SK-N-SH treated with all-trans-retinoic acid at 6 μM for 48 hours (cell line): ENCODE measurements at regions not wholly inside any gene's neighbourhood (a gene's known extent, or its start where the extent isn't known, plus 50 kb on each side); places are given as distances from the start of the nearest gene placed in this dataset.

Experiments
- ATAC-seq: fragments of 200-7000 bp; cut with Tn5 transposase; 3 replicates; pipeline ENCODE4 v1.9.1; 2020; ENCODE audit warnings: mild to moderate bottlenecking, moderate library complexity
- ARNTL ChIP-seq: fragments of 450-650 bp; formaldehyde crosslinking; IDR thresholded peaks from 2 replicates; pipeline ENCODE4 v1.5.0; 2020; ENCODE audit warnings: low read depth, mild to moderate bottlenecking, moderate library complexity, borderline replicate concordance
- BACH2 ChIP-seq: fragments of 250-450 bp; sonication (Bioruptor Pico); IDR thresholded peaks from 2 replicates; pipeline ENCODE4 v1.9.0; 2021; ENCODE audit warnings: mild to moderate bottlenecking, borderline replicate concordance
- CSDC2 ChIP-seq: fragments of 250-450 bp; sonication (Bioruptor Pico); IDR thresholded peaks from 2 replicates; pipeline ENCODE4 v1.5.0; 2020; ENCODE audit warnings: mild to moderate bottlenecking, moderate library complexity
- ESRRG ChIP-seq: fragments of 250-450 bp; sonication (Bioruptor Pico); IDR thresholded peaks from 2 replicates; pipeline ENCODE4 v1.6.1; 2021; ENCODE audit warnings: mild to moderate bottlenecking
- GLIS3 ChIP-seq: fragments of 250-450 bp; sonication (Bioruptor Pico); IDR thresholded peaks from 2 replicates; pipeline ENCODE4 v1.5.0; 2020; ENCODE audit warnings: mild to moderate bottlenecking, moderate library complexity
- ISL1 ChIP-seq: fragments of 250-450 bp; sonication (Bioruptor Pico); IDR thresholded peaks from 2 replicates; pipeline ENCODE4 v2.1.2; 2022; ENCODE audit warnings: mild to moderate bottlenecking, moderate library complexity
- OSR1 ChIP-seq: fragments of 250-450 bp; sonication (Bioruptor Pico); IDR thresholded peaks from 2 replicates; pipeline ENCODE4 v1.8.0; 2022; ENCODE audit warnings: moderate library complexity, mild to moderate bottlenecking, inconsistent platforms
- PPARA ChIP-seq: fragments of 250-450 bp; sonication (Bioruptor Pico); IDR thresholded peaks from 2 replicates; pipeline ENCODE4 v1.5.0; 2020; ENCODE audit warnings: mild to moderate bottlenecking, borderline replicate concordance
- RARB ChIP-seq: fragments of 250-450 bp; sonication (Bioruptor Pico); IDR thresholded peaks from 2 replicates; pipeline ENCODE4 v1.8.0; 2021; ENCODE audit warnings: mild to moderate bottlenecking, moderate library complexity
- SNAI2 ChIP-seq: fragments of 250-450 bp; sonication (Bioruptor Pico); IDR thresholded peaks from 2 replicates; pipeline ENCODE4 v1.5.0; 2020; ENCODE audit warnings: mild to moderate bottlenecking, moderate library complexity
- TOX ChIP-seq: fragments of 250-450 bp; sonication (Bioruptor Pico); IDR thresholded peaks from 2 replicates; pipeline ENCODE4 v1.8.0; 2021; ENCODE audit warnings: mild to moderate bottlenecking, moderate library complexity, borderline replicate concordance
- ZC3H10 ChIP-seq: fragments of 250-450 bp; sonication (Bioruptor Pico); IDR thresholded peaks from 2 replicates; pipeline ENCODE4 v1.5.1; 2021; ENCODE audit warnings: mild to moderate bottlenecking, moderate library complexity
- ZFP30 ChIP-seq: fragments of 450-650 bp; formaldehyde crosslinking; IDR thresholded peaks from 2 replicates; pipeline ENCODE4 v1.5.0; 2022; ENCODE audit warnings: mild to moderate bottlenecking, moderate library complexity
- ZNF565 ChIP-seq: fragments of 450-650 bp; formaldehyde crosslinking; conservative IDR thresholded peaks from 2 replicates; pipeline ENCODE4 v1.5.0; 2020; ENCODE audit warnings: low read depth, mild to moderate bottlenecking, moderate library complexity
- ZNF70 ChIP-seq: fragments of 450-650 bp; formaldehyde crosslinking; IDR thresholded peaks from 2 replicates; pipeline ENCODE4 v1.5.0; 2020; ENCODE audit warnings: mild to moderate bottlenecking, moderate library complexity
- ZNF8 ChIP-seq: fragments of 450-650 bp; formaldehyde crosslinking; IDR thresholded peaks from 2 replicates; pipeline ENCODE4 v1.5.0; 2020; ENCODE audit warnings: mild to moderate bottlenecking, moderate library complexity
- TF ChIP-seq, protein P1 (sequence below): fragments of 250-450 bp; sonication (Bioruptor Pico); IDR thresholded peaks from 2 replicates; pipeline ENCODE4 v1.8.0; 2020; ENCODE audit warnings: mild to moderate bottlenecking, moderate library complexity, borderline replicate concordance
- TF ChIP-seq, protein P2 (sequence below): fragments of 250-450 bp; sonication (Bioruptor Pico); IDR thresholded peaks from 2 replicates; pipeline ENCODE4 v1.8.0; 2021; ENCODE audit warnings: low read depth, mild to moderate bottlenecking, moderate library complexity, borderline replicate concordance
- TF ChIP-seq, protein P3 (sequence below): fragments of 250-450 bp; sonication (Bioruptor Pico); IDR thresholded peaks from 2 replicates; pipeline ENCODE4 v1.5.1; 2020; ENCODE audit warnings: low read depth, mild to moderate bottlenecking, moderate library complexity
- TF ChIP-seq, protein P4 (sequence below): fragments of 250-450 bp; sonication (Bioruptor Pico); IDR thresholded peaks from 2 replicates; pipeline ENCODE4 v1.5.0; 2020; ENCODE audit warnings: mild to moderate bottlenecking, moderate library complexity
- TF ChIP-seq, protein P5 (sequence below): fragments of 250-450 bp; sonication (Bioruptor Pico); IDR thresholded peaks from 2 replicates; pipeline ENCODE4 v1.5.1; 2021; ENCODE audit warnings: mild to moderate bottlenecking, moderate library complexity

DNA sequence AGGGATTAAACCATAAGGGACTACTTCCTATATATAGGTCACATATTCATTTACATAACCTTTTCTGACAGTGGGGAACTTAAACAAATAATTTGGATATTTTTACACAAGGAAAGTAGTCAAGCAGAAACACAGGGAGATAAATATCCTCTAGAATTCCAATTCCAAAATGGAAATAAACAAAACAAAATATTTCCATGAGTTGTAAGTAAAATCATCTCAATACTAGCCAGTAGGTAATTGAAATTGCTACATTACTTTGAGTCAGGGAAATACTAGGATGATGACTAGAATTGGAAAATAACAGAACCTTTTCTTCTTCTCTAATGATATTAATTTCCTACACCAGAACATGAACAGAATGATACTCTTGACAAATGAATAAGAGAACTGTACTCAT, 1308.1 kb upstream of the GJE1 start:
- ATAC-seq = no peak
- TF ChIP-seq CSDC2 (no peak), GLIS3 (CRISPR knock-in tag) (no peak), ZFP30 (CRISPR knock-in tag) (no peak), ZC3H10 (CRISPR knock-in tag) (no peak), OSR1 (CRISPR knock-in tag) (no peak), RARB (CRISPR knock-in tag) (no peak), ARNTL (CRISPR knock-in tag) (no peak), TOX (CRISPR knock-in tag) (no peak), ESRRG (CRISPR knock-in tag) (no peak), SNAI2 (CRISPR knock-in tag) (no peak), ZNF565 (no peak), BACH2 (CRISPR knock-in tag) (no peak), ZNF70 (CRISPR knock-in tag) (no peak), PPARA (CRISPR knock-in tag) (no peak)
- TF ChIP-seq, protein P1, sequence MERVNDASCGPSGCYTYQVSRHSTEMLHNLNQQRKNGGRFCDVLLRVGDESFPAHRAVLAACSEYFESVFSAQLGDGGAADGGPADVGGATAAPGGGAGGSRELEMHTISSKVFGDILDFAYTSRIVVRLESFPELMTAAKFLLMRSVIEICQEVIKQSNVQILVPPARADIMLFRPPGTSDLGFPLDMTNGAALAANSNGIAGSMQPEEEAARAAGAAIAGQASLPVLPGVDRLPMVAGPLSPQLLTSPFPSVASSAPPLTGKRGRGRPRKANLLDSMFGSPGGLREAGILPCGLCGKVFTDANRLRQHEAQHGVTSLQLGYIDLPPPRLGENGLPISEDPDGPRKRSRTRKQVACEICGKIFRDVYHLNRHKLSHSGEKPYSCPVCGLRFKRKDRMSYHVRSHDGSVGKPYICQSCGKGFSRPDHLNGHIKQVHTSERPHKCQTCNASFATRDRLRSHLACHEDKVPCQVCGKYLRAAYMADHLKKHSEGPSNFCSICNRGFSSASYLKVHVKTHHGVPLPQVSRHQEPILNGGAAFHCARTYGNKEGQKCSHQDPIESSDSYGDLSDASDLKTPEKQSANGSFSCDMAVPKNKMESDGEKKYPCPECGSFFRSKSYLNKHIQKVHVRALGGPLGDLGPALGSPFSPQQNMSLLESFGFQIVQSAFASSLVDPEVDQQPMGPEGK (CRISPR knock-in tag) = no peak
- TF ChIP-seq, protein P2, sequence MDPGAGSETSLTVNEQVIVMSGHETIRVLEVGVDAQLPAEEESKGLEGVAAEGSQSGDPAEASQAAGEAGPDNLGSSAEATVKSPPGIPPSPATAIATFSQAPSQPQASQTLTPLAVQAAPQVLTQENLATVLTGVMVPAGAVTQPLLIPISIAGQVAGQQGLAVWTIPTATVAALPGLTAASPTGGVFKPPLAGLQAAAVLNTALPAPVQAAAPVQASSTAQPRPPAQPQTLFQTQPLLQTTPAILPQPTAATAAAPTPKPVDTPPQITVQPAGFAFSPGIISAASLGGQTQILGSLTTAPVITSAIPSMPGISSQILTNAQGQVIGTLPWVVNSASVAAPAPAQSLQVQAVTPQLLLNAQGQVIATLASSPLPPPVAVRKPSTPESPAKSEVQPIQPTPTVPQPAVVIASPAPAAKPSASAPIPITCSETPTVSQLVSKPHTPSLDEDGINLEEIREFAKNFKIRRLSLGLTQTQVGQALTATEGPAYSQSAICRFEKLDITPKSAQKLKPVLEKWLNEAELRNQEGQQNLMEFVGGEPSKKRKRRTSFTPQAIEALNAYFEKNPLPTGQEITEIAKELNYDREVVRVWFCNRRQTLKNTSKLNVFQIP (CRISPR knock-in tag) = no peak
- TF ChIP-seq, protein P3, sequence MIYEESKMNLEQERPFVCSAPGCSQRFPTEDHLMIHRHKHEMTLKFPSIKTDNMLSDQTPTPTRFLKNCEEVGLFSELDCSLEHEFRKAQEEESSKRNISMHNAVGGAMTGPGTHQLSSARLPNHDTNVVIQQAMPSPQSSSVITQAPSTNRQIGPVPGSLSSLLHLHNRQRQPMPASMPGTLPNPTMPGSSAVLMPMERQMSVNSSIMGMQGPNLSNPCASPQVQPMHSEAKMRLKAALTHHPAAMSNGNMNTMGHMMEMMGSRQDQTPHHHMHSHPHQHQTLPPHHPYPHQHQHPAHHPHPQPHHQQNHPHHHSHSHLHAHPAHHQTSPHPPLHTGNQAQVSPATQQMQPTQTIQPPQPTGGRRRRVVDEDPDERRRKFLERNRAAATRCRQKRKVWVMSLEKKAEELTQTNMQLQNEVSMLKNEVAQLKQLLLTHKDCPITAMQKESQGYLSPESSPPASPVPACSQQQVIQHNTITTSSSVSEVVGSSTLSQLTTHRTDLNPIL = no peak
- TF ChIP-seq, protein P4, sequence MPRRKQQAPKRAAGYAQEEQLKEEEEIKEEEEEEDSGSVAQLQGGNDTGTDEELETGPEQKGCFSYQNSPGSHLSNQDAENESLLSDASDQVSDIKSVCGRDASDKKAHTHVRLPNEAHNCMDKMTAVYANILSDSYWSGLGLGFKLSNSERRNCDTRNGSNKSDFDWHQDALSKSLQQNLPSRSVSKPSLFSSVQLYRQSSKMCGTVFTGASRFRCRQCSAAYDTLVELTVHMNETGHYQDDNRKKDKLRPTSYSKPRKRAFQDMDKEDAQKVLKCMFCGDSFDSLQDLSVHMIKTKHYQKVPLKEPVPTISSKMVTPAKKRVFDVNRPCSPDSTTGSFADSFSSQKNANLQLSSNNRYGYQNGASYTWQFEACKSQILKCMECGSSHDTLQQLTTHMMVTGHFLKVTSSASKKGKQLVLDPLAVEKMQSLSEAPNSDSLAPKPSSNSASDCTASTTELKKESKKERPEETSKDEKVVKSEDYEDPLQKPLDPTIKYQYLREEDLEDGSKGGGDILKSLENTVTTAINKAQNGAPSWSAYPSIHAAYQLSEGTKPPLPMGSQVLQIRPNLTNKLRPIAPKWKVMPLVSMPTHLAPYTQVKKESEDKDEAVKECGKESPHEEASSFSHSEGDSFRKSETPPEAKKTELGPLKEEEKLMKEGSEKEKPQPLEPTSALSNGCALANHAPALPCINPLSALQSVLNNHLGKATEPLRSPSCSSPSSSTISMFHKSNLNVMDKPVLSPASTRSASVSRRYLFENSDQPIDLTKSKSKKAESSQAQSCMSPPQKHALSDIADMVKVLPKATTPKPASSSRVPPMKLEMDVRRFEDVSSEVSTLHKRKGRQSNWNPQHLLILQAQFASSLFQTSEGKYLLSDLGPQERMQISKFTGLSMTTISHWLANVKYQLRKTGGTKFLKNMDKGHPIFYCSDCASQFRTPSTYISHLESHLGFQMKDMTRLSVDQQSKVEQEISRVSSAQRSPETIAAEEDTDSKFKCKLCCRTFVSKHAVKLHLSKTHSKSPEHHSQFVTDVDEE (CRISPR knock-in tag) = no peak
- TF ChIP-seq, protein P5, sequence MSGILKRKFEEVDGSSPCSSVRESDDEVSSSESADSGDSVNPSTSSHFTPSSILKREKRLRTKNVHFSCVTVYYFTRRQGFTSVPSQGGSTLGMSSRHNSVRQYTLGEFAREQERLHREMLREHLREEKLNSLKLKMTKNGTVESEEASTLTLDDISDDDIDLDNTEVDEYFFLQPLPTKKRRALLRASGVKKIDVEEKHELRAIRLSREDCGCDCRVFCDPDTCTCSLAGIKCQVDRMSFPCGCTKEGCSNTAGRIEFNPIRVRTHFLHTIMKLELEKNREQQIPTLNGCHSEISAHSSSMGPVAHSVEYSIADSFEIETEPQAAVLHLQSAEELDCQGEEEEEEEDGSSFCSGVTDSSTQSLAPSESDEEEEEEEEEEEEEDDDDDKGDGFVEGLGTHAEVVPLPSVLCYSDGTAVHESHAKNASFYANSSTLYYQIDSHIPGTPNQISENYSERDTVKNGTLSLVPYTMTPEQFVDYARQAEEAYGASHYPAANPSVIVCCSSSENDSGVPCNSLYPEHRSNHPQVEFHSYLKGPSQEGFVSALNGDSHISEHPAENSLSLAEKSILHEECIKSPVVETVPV (CRISPR knock-in tag) = no peak

DNA sequence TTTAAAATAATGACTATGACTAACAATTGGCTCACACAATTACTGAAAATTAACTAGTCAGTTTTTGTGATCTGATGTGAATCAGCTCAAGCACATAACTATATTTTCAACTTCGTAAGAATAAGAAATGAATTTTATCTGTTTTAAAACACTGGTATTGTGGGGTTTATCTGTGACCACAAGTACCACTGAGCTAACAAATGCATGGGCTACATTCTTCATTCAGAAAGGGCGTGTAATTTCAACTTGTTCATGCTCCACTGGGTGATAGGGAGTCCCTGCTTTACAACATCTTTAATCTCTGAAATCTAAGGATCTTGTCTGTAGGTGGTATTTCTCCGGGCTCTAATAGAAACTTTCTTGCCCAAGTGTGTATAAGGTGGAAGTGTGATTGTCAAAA, 1311.5 kb upstream of the GJE1 start:
- ATAC-seq = no peak
- TF ChIP-seq, protein P4 (CRISPR knock-in tag) = no peak
- TF ChIP-seq GLIS3 (CRISPR knock-in tag) = no peak
- TF ChIP-seq TOX (CRISPR knock-in tag) = no peak
- TF ChIP-seq PPARA (CRISPR knock-in tag) = no peak
- TF ChIP-seq, protein P1 (CRISPR knock-in tag) = no peak
- TF ChIP-seq ZC3H10 (CRISPR knock-in tag) = no peak
- no peak for TF ChIP-seq BACH2 (CRISPR knock-in tag)
- no peak for TF ChIP-seq CSDC2
- no peak for TF ChIP-seq ZNF70 (CRISPR knock-in tag)
- TF ChIP-seq ZNF8 = no peak
- TF ChIP-seq, protein P5 (CRISPR knock-in tag) = no peak
- TF ChIP-seq, protein P2 (CRISPR knock-in tag) = no peak
- TF ChIP-seq ZNF565 = no peak
- TF ChIP-seq SNAI2 (CRISPR knock-in tag) = no peak
- TF ChIP-seq ISL1 (CRISPR knock-in tag) = no peak
